DMS153 treated with DMSO at 0.1 percent for 48 hours (cell line): ENCODE measurements at regions not wholly inside any gene's neighbourhood (a gene's known extent, or its start where the extent isn't known, plus 50 kb on each side); places are given as distances from the start of the nearest gene placed in this dataset.

Experiments used
- DNase-seq: peaks from one replicate; lab custom pipeline; 2025; ENCODE audit not compliant: unreplicated experiment; lab: John Stamatoyannopoulos, UW

DNA sequence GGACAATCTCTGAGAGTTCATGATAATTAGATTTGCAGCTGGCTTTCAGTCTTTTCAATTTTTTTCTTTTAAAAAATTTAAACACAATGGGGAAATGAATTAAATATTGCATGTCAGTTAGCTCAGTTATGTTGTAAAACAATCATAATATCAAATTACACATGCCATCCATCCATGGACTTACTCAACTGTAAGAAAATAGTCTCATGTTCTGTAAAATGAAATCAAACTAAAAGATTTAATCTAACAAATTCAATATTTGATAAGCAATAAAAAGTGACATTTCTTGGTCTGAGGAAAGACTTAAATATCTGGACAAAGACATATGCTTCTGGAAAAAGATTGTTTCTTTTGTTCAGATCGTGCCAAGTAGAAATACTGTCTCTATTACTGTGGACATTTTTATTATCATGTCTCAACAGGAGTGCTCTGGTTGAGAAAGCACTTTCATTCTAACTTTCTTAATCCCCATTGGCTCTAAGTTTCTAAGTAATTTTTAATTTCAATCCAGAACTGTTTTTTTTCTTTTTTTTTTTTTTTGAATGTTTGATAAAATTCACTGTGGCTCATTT, 179.2 kb upstream of the FAM3C start:
- no peak for DNase-seq

DNA sequence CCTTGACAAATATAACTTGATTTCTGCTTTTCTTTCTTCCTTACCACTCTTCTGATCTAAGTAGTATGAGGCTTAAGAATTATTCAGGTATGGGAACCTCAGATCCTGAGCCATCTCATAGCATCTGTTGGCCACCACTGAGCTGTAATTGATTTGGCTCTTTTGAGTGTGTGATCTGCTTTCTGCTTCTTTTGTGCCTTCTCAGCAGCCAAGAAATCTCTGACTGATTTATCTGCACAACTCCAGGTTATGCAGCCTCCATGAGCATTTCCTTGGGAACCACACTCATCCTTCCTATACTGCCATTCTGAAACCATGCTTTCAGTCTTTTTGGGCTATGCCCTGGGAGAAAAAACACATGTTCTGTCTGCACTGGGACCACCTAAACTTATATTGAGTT, 178.0 kb upstream of the FAM3C start:
- DNase-seq = no peak

DNA sequence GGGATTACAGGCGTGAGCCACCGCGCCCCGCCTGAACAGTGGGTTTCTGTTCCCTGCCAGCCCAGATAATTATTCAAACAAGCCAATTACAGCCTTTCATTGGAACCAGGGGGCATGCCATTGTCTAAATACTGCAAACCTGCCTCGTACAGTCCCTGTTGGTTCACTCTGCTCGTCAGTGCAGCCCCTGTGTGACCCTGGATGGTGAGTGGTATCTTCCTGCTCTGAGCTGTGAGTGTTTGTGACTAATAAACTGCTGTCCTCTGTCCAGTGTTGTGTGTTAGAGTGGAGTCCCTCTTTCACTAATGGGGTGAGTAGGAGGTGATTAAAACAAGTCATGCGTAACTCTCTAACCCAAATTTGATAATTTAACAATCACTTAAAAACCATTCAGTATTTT, 176.5 kb upstream of the FAM3C start:
- DNase-seq = no peak

DNA sequence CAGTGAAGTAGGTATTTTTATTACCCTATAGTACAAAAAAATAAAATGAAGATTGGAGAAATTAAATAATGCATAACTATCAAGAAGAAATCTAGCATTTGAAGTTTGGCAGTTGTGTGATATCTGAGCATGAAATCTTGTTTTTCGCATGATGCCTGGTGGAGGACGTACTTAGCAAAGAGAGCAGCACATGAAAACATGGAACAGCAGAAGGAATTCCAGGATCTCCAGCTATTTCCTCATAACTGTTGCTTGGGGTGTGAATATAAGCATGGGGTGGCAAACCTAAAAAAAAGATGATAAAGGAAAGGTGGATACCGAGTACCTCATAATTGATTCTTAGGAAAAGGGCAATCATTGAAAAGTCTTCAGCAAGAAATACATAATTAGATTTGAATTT, 174.3 kb upstream of the FAM3C start:
- DNase-seq = no peak

DNA sequence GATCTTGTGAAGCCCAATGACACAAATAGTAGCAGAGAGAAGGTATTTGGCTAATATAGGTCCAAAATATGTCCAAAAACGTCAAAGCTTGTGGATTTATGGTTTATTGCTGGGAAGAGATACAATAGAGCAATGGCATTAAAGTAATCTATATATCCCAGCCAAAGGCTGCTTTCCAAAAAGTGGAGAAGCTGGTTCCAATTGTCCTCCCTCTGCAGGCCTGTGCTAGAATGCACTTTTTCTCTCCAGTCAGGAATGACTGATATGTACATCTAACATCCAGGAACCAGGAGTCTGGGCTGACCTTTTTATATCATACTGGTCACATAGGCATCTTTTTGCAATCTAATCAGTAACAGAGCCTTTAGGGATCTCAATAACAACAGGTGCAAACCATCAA, 167.1 kb upstream of the FAM3C start:
- DNase-seq = no peak

DNA sequence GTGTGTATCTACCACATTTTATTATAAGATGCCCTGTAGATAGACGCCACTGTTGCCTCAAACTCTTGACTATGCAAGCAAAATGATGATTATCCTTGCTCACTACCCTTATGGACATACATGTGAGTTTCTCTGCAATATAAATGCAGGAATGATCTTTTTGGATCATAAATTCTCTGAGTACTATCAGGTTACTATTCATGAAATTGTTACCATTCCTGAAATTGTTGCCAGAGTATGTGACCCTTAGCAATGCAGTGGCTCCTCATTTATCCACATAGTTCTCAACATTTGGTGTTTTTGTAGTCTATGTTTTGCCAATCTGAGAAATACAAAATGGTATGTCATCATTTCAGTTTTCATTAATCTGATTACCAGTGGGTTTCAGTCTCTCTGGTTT, 166.2 kb upstream of the FAM3C start:
- DNase-seq = no peak

DNA sequence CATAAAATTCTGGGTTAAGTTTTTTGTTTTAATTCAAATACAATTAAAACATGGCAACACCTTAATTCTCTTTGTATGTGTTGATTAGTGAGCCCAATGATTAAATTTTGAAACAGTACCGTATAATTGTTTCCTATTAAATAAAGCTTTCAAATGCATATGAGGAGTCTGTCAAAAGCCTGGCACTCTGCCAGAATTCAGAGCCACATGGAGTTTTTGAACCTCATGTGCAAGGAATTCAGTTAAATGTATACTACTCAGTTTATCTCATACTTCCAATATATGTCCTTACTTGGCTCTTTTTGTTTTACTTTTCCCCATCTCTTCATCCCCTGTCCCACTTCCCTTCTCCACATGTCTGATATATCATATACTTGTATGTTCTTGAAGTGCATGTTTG, 165.6 kb upstream of the FAM3C start:
- DNase-seq = no peak

DNA sequence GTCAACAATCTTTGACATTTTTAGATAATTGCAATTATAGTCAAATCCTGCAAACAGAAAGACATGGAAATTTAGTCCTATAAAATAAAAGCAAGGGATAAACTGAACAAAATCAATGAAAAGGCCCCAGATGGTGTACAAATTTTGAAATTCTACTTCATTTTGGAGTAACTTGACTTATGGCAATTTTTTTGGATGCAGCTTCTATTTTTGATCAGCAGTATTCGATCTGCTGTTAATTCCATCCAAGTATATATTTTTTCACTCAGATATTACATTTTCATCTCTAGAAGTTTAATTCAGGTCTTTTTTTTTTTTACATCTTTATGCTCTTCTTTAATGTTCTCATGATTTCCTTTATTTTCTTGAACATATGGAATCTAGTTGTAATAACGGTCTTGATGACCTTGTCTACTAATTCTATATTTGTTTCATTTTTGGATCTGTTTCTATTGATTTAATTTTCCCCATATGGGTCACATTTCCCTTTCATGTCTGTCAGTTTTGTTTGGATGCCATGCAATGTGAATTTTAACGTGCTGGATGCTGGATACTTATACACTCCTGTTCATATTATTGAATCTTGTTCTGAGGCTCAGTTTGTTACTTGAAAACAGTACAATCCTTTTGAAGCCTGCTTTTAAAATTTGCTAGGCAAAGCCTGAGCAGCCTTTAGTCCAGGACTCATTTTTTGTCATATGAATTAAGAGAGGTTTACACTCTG, 164.3 kb upstream of the FAM3C start:
- DNase-seq = no peak

DNA sequence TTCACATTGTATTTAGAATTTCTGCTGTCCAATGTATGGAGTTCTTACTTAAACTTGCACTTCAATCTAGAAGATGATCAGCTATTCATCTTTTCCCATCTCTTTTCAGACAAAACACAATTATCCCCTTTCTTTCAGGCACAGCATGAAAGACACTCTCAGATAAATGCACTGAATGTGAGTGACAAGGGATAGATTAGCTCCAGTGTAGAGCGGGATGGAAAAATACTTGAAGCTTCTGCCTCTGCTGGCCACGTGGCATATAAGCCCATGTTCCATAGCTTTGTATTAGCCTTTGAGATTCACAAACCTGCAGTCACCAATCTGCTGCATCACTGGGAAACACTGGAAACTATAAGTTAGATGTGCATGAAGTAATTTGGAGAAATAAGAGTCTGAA, 162.2 kb upstream of the FAM3C start:
- no peak for DNase-seq

DNA sequence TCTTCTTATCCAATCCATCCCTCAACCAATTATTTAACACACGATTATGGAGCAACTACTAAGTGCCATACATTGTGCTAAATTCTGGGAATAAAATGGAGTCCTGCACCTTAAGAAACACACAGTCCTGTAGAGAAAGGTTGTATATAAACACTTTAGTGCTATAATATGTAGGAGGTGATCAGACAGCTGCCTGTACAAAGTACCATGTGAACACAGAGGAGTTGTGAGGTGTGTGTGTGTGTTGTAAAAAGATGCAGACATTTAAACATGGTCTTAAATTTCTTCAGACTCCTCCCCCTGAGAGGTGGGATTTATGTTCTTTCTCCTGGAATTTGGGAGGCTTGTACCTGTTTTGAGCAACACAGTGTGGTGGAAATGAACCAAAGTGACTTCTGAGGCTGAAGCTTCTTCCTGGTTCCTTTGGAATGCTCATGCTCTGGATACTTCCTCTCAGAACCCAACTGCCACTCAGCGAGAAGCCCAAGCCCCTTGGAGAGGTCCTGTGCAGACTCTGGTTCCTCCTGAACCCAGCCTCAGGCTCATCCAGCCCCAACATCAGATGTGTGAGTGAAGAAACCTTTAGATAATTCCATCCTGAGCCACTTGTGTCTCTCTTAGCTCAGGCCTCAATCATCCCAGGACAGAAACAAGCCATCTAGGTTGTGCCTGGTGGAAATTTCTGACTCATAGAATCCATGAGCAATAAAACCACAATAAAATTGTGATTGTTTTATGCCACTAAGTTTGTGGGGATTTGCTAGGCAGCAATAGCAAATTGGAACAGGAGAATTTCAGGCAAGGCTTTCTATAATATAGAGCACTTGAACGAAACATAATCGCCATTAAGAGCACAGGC, 161.2 kb upstream of the FAM3C start:
- DNase-seq = no peak

DNA sequence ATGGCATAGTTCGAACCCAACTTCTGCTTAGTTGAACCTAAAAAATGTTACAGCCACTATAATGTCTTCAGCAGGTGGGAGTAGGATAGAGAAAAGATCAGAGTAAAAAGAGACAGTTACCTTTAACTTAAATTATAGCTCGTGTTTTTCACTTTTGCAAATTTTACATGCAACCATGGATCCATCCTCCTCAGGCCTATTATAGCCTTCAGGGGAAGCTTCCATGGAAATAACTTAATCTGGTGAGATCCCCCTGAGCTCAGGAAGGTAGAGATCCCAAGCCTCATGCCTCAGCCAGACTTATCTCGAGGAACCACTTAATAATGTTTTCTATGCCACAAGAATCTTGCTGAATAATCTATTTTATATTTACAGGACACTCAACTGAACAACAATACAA, 159.4 kb upstream of the FAM3C start:
- DNase-seq = no peak

DNA sequence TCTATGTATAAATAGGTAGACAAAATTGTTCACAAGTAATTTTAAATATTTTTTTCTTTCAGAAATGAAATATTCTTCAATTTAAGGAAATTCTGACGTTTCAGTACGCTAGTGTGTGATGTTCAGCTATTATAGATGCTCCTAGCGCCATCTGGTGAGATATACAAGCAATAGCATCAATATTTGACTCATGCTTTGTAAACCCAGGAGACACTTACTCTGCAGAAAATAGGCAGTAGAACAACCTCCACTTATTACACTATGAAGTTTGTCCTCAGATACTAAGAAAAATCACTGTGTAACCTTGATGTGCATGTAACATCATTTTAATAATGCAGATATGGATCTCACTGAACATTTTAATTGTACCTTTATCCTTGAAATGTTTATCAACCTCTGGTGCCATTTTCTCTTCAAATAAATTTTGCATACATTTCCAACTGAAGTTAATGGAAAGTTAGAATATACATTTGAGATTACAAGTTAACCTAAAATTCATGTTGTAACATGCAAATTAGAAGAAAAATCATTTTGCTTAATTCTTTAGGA, 151.5 kb upstream of the FAM3C start:
- DNase-seq = peak; percentile 57

DNA sequence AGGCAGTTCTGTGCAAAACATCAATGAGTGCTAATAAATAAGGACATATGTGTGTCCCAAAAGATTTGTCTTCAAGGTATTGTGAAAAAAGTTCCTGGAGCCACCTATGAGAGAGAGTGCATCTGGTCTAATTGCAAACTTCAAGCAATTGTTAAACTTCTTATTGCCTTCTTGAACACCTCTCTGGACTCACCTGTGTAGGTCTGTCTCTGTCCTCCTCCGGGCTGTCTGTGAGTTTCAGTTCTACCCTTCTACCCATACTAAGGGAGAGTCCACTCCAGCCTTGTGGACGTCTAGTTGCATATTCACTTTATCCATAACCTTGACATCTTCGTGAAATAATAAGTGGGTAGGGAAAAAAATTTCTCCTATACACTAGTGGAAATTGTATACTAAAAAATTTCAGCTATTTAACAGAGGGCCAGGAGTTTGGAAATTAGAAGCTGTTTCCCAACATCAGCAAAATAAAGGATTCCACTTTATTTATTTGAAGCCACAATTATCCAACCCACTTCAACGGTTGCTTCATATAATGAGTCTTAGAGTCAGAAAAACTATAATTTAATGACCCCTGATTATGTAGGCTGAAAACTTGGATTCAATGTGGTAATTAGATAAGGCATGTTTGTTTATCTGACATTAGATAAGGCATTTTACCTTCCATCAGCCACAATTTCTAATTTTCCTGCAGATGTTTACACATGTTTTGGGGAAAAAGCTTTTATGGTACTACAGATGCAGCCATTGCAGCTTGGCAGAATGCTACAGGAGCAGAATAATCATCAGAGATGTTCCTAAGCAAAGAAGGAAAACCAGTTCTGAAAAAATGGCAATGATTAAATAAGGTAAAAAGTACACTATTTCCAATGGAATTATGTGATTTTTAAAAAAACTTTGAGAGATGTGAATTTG, 150.8 kb upstream of the FAM3C start:
- DNase-seq = no peak

DNA sequence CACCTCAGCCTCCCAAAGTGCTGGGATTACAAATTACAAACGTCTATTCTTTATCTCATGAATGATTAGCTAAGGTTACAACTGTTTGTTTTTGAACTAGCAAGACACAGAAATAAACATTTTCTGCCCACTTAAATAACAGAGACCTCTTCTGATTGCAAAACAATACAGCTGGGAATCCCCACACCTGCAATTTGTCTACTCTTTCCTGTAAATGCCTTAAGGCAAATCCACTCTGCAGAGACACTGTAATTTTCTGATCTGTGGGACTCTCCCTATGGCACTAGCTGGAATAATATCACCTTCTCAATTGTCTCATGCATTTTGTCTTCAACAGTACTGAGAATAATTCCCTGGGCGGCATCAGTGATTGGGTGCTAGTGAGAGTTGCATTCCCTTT, 149.3 kb upstream of the FAM3C start:
- DNase-seq = no peak

DNA sequence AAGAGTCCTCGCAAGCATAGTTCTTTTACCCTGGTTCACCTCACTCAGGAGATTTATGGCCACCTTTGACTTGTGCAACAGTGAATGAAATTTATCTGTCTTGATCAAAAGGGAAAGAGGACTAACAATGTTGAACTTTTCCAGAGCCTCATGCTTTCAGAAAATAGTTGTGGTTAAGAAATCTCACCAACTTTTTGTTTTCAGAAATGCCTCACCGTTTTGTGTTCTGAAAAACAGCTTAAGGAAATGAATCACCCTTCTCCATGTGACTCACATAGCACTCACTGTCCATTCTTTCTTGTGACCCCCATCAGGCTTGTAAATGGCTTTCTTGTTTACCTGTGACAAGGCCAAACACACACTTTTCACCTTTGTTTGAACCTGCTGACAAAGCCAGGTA, 148.6 kb upstream of the FAM3C start:
- DNase-seq = no peak

DNA sequence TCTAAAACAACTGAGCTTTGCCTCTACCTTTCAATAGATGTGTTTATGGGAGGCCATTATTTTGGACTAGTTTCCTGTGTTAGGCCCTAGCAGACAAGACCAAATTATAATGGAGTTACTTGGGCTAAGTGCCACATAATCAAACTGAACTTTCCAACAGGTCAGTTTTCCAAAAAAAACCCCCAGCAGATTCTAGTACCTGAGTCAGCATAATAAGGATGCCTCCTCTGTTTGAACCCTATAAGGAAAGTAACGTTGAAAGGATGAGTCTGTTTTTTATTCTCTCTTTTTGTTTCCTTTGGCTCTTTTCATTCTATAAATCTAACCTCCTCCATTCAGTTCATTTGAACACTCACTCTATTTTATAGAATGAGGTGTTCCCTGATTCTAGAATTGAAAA, 148.1 kb upstream of the FAM3C start:
- no peak for DNase-seq

DNA sequence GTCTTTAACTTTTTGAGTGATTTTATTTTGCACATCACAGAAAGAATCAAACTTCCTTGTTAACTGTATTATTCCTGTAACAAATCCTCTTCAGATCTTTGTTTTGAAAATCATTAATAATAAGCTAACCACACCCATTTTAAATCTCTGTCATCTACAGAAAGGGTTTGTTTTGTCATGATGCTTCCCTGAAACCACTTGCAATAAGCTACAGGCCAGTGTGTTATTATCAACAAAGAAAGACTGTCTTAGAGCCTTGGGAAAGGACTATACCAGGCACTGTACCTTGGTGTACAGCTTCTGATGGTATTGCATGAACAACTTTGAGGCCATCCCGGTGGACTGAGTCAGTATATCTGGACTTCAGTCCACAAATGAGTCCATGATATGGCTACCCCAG, 145.3 kb upstream of the FAM3C start:
- DNase-seq = no peak

DNA sequence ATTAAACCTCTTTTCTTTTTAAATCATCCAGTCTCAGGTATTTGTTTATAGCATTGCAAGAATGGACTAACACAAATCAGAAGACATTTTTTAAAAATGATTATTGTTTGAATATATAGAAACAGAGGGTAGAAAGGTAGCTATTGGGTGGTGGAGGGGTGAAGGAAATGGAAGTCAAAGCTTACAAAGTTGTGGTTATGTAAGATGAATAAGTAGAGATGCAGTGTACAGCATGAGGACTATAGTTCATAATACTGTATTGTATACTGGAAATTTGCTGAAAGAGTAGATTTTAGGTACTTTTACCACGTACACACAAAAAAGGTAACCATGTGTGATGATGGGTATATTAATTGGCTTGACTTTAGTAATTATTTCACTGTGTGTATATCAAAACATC, 144.0 kb upstream of the FAM3C start:
- no peak for DNase-seq

DNA sequence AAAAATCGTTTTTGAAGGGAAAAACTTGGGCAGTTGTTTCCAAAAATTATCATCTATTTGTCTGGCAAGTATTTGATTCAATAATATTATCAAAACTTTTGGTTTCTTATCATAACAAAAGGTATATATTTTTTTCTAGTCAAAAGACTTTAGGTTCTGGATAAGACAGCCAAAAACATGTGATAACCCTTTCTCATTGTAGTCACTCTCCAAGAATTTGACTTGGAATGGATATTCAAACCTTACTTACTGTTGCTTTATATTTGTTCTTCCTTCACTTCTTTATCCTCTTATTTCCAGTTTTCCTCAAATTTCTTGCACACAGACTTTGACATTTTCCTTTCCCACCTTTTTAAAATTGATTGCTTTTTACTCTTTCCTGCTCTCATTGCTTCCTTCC, 140.9 kb upstream of the FAM3C start:
- no peak for DNase-seq

DNA sequence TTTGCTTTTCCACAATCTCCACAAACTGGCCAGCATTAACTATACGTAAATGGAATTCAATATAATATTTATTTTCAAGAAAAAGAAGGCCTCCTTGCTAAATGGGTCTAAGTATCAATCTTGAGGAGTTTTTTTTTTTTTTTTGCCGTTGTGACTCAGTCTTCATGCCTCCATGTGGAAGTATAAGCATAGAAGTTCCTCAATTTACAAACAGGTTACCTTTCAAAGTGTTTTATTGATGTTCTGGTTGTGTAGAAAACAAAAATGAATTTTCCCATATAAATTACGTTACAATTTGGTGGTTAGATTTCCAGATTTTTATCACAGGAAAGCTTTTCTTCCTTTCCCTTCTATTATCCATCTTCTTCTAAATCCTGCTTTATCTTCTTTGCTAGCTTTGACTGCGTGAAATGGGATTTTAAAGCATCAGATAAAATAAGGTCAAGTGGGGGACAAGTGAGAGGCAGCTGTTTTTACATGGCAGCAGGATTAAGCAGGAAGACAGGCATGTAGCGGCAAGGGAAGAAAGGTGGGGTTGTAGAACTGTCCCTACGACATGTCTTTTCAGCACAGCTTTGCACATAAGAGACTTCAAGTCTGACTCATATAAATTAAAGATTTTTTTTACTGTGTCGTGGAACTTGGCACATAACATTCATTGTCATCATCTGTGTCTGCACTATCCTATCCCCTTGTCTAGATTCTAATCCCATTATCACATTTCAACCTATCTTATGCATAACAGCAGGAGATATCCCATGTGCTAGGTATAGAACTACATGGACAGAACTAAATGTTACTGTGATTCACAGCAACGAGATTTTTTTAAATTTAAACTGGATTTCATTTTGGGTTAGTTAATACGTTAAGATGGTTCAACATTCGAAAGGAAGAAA, 135.3 kb upstream of the FAM3C start:
- no peak for DNase-seq
